ENCODE measurements at regions not wholly inside any gene's neighbourhood (a gene's known extent, or its start where the extent isn't known, plus 50 kb on each side); places are given as distances from the start of the nearest gene placed in this dataset.

- no peak for TF ChIP-seq CTCF (IDR thresholded peaks at IDR 0.05)
- no peak for TF ChIP-seq POLR2A (IDR thresholded peaks at IDR 0.05)
Measured at GRCh38 chr2:235126768-235127167, 175.0 kb downstream of the SH3BP4 start.
